ENCODE measurements at regions not wholly inside any gene's neighbourhood (a gene's known extent, or its start where the extent isn't known, plus 50 kb on each side); places are given as distances from the start of the nearest gene placed in this dataset.

- TF ChIP-seq EZH2 (IDR thresholded peaks at IDR 0.05; ENCODE audit: borderline replicate concordance, insufficient read depth, low read length, poor library complexity, severe bottlenecking) (no peak), POLR2AphosphoS5 (IDR thresholded peaks at IDR 0.05) (no peak), EP300 (conservative IDR thresholded peaks at IDR 0.05; ENCODE audit: poor library complexity, severe bottlenecking) (no peak), CTCF (IDR thresholded peaks at IDR 0.05; ENCODE audit: poor library complexity, severe bottlenecking) (no peak), MXI1 (conservative IDR thresholded peaks at IDR 0.05; ENCODE audit: poor library complexity, severe bottlenecking) (no peak), REST (IDR thresholded peaks at IDR 0.05; ENCODE audit: borderline replicate concordance) (no peak), RAD21 (conservative IDR thresholded peaks at IDR 0.05) (no peak), TAF1 (IDR thresholded peaks at IDR 0.05; ENCODE audit: low read depth) (no peak), SMC3 (conservative IDR thresholded peaks at IDR 0.05; ENCODE audit: poor library complexity) (no peak)
- Histone ChIP-seq H3F3A (ENCODE audit: insufficient read depth, low read length, poor library complexity, severe bottlenecking) (no peaks in the 10 kb centered on the region), H3K9ac (ENCODE audit: low read length) (no peak overlapping the region), H3K4me3 (ENCODE audit: low read length) (no peak overlapping the region), H3K4me2 (ENCODE audit: low read length) (no peak overlapping the region), H3K27ac (ENCODE audit: low read length) (no peak overlapping the region), H3K79me2 (replicated peaks; ENCODE audit: insufficient read depth, low read length) (no peaks in the 10 kb centered on the region), H3K9me2 (ENCODE audit: insufficient read depth, low read length) (no peaks in the 10 kb centered on the region), H3K36me3 (ENCODE audit: insufficient read depth, low read length) (no peaks in the 10 kb centered on the region), H3K9me3 (ENCODE audit: low read length) (no peaks in the 10 kb centered on the region), H4K20me1 (ENCODE audit: insufficient read depth) (no peaks in the 10 kb centered on the region), H2AFZ (ENCODE audit: low read depth, low read length) (no peak overlapping the region), H3K27me3 (ENCODE audit: insufficient read depth, low read depth, low read length) (no peaks in the 10 kb centered on the region)
Measured at GRCh38 chr5:1946122-1946677, 63.5 kb upstream of the IRX4 start.

GRCh38 chr5:1945606-1946005, 62.9 kb upstream of the IRX4 start:
- no peaks in the 10 kb centered on the region for H3K79me2 ChIP-seq (replicated peaks; ENCODE audit: insufficient read depth, low read length)
- no peak overlapping the region for H3K27ac ChIP-seq (ENCODE audit: low read length)
- H3F3A ChIP-seq (ENCODE audit: insufficient read depth, low read length, poor library complexity, severe bottlenecking) = no peaks in the 10 kb centered on the region
- H3K9me2 ChIP-seq (ENCODE audit: insufficient read depth, low read length) = no peaks in the 10 kb centered on the region
- no peaks in the 10 kb centered on the region for H4K20me1 ChIP-seq (ENCODE audit: insufficient read depth)
- no peaks in the 10 kb centered on the region for H3K36me3 ChIP-seq (ENCODE audit: insufficient read depth, low read length)
- H3K9me3 ChIP-seq (ENCODE audit: low read length) = no peaks in the 10 kb centered on the region
- no peak overlapping the region for H2AFZ ChIP-seq (ENCODE audit: low read depth, low read length)
- no peak overlapping the region for H3K4me3 ChIP-seq (ENCODE audit: low read length)
- no peak overlapping the region for H3K9ac ChIP-seq (ENCODE audit: low read length)
- H3K27me3 ChIP-seq (ENCODE audit: insufficient read depth, low read depth, low read length) = no peaks in the 10 kb centered on the region
- TF ChIP-seq TAF1 (IDR thresholded peaks at IDR 0.05; ENCODE audit: low read depth) (no peak), MXI1 (conservative IDR thresholded peaks at IDR 0.05; ENCODE audit: poor library complexity, severe bottlenecking) (no peak), REST (IDR thresholded peaks at IDR 0.05; ENCODE audit: borderline replicate concordance) (no peak), POLR2AphosphoS5 (IDR thresholded peaks at IDR 0.05) (no peak), CTCF (IDR thresholded peaks at IDR 0.05; ENCODE audit: poor library complexity, severe bottlenecking) (no peak), RAD21 (conservative IDR thresholded peaks at IDR 0.05) (no peak), SMC3 (conservative IDR thresholded peaks at IDR 0.05; ENCODE audit: poor library complexity) (no peak)
- no peak overlapping the region for H3K4me2 ChIP-seq (ENCODE audit: low read length)

Data from neural cell (in vitro differentiated cells).